ENCODE measurements at regions not wholly inside any gene's neighbourhood (a gene's known extent, or its start where the extent isn't known, plus 50 kb on each side); places are given as distances from the start of the nearest gene placed in this dataset.

DNA sequence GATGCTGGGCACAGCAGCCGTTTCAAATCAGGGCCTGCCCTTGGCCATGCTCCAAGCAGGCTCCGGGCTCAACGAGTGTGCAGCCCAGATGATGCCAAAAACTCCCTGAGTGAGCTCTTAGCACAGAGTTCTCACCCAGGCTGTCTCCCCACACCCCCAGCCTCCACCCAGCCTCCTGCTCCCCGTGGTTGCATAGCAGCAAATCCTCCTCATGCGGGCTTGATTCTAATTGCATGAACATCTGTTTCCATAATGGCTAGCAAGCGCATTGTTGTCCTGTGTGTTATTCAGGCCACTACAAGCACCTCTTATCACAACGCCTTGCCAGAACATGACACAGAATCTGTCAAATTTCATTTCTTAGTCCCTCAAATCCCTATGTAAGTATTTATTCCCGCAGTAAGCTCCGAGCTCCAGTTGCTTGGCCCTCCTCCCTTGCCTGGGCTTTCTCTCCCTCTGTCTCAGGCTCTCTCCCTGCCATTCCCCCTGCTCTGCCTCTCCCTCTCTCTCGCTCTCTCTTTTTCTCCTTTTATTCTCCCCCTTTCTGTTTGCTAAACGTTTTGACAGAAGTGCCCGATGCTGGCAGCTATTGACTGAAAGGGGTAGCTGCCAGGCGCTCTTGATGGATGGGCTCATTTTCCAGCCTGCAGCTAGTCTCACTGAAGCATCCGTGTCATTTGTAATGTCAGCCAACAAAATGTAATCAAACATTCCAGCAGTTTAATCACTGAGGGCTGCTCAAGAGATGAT lies 306.5 kb downstream of the IL20RB start:
- Histone ChIP-seq H2AFZ (ENCODE audit: low read length) (no peak overlapping the region), H3K9me3 (ENCODE audit: low read length) (no peaks in the 10 kb centered on the region), H3K9me2 (ENCODE audit: low read depth, low read length) (no peaks in the 10 kb centered on the region), H3K9ac (ENCODE audit: low read length) (no peak overlapping the region), H3F3A (ENCODE audit: insufficient read depth, low read length) (no peaks in the 10 kb centered on the region), H3K36me3 (ENCODE audit: insufficient read depth, low read length) (no peaks in the 10 kb centered on the region), H4K20me1 (ENCODE audit: insufficient read depth, low read length) (no peaks in the 10 kb centered on the region), H3K4me2 (ENCODE audit: low read length) (no peak overlapping the region), H3K27me3 (ENCODE audit: insufficient read depth, low read length) (no peaks in the 10 kb centered on the region), H3K4me3 (ENCODE audit: low read depth, low read length, poor library complexity, severe bottlenecking) (no peak overlapping the region), H3K79me2 (ENCODE audit: insufficient read depth, low read length) (no peaks in the 10 kb centered on the region), H3K4me1 (ENCODE audit: insufficient read depth, low read length, severe bottlenecking) (no peaks in the 10 kb centered on the region), H3K27ac (ENCODE audit: low read depth, low read length, poor library complexity, severe bottlenecking) (no peak overlapping the region)
- TF ChIP-seq, protein P1, sequence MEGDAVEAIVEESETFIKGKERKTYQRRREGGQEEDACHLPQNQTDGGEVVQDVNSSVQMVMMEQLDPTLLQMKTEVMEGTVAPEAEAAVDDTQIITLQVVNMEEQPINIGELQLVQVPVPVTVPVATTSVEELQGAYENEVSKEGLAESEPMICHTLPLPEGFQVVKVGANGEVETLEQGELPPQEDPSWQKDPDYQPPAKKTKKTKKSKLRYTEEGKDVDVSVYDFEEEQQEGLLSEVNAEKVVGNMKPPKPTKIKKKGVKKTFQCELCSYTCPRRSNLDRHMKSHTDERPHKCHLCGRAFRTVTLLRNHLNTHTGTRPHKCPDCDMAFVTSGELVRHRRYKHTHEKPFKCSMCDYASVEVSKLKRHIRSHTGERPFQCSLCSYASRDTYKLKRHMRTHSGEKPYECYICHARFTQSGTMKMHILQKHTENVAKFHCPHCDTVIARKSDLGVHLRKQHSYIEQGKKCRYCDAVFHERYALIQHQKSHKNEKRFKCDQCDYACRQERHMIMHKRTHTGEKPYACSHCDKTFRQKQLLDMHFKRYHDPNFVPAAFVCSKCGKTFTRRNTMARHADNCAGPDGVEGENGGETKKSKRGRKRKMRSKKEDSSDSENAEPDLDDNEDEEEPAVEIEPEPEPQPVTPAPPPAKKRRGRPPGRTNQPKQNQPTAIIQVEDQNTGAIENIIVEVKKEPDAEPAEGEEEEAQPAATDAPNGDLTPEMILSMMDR (IDR thresholded peaks at IDR 0.05; ENCODE audit: low read length): no peak
- TF ChIP-seq EZH2 (IDR thresholded peaks at IDR 0.05; ENCODE audit: borderline replicate concordance, low read length): no peak

DNA sequence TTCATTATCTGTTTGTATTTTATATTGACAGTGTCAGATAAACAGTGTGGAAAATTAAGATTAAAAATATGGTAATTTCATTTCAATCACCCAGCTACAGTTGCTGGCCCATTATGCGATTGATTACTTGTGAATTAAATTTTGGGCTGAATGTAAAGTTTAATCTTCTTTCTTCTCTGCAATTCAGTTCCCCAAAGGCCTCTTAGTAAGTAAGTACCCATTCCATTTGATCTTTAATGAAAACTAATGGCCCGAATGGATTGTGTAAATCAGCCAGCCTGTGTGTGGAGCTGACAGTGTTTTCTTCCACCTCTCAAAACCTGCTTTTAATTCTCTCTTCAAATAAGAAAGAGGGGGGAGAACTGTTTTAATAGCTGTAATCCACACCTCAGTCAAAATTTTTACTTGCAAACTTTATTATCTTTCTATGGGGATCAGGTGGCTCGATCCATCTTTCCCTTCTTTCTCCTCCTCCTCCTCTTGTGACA lies 307.1 kb downstream of the IL20RB start:
- H3K4me2 ChIP-seq (ENCODE audit: low read length): no peak overlapping the region
- H3K27ac ChIP-seq (ENCODE audit: low read depth, low read length, poor library complexity, severe bottlenecking): no peak overlapping the region
- no peak overlapping the region for H3K9ac ChIP-seq (ENCODE audit: low read length)
- no peaks in the 10 kb centered on the region for H3K9me3 ChIP-seq (ENCODE audit: low read length)
- H3K27me3 ChIP-seq (ENCODE audit: insufficient read depth, low read length): no peaks in the 10 kb centered on the region
- H2AFZ ChIP-seq (ENCODE audit: low read length): no peak overlapping the region
- H4K20me1 ChIP-seq (ENCODE audit: insufficient read depth, low read length): no peaks in the 10 kb centered on the region
- H3F3A ChIP-seq (ENCODE audit: insufficient read depth, low read length): no peaks in the 10 kb centered on the region
- no peaks in the 10 kb centered on the region for H3K4me1 ChIP-seq (ENCODE audit: insufficient read depth, low read length, severe bottlenecking)
- H3K36me3 ChIP-seq (ENCODE audit: insufficient read depth, low read length): no peaks in the 10 kb centered on the region
- H3K9me2 ChIP-seq (ENCODE audit: low read depth, low read length): no peaks in the 10 kb centered on the region
- no peak for TF ChIP-seq EZH2 (IDR thresholded peaks at IDR 0.05; ENCODE audit: borderline replicate concordance, low read length)
- TF ChIP-seq, protein P1 (IDR thresholded peaks at IDR 0.05; ENCODE audit: low read length): no peak
- H3K79me2 ChIP-seq (ENCODE audit: insufficient read depth, low read length): no peaks in the 10 kb centered on the region
- no peak overlapping the region for H3K4me3 ChIP-seq (ENCODE audit: low read depth, low read length, poor library complexity, severe bottlenecking)

DNA sequence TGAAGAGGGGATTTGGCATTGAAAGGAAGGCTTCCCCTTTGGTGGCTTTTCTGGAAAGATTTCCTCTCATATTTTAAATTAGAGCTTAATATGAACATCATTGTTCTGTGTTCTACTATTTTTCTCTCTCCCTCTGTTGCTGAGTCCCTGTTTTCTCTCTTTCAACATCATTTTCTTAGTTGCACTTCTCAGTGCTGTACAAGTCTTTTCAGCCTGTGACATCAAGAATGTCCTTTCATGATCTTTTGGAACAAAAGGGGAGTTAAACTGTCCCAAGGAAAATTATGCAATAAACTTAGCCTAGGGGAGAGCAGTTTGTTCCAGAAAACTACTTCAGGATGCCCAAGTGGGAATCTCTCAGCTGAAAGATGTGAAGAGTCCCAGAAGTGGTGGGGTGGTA lies 325.1 kb downstream of the IL20RB start:
- Histone ChIP-seq H3F3A (ENCODE audit: insufficient read depth, low read length) (no peaks in the 10 kb centered on the region), H3K9me3 (ENCODE audit: low read length) (no peaks in the 10 kb centered on the region), H3K9ac (ENCODE audit: low read length) (no peak overlapping the region), H3K36me3 (ENCODE audit: insufficient read depth, low read length) (no peaks in the 10 kb centered on the region), H3K4me1 (ENCODE audit: insufficient read depth, low read length, severe bottlenecking) (no peaks in the 10 kb centered on the region), H3K27ac (ENCODE audit: low read depth, low read length, poor library complexity, severe bottlenecking) (no peak overlapping the region), H3K9me2 (ENCODE audit: low read depth, low read length) (no peaks in the 10 kb centered on the region), H3K4me2 (ENCODE audit: low read length) (no peak overlapping the region), H3K27me3 (ENCODE audit: insufficient read depth, low read length) (no peaks in the 10 kb centered on the region), H3K79me2 (ENCODE audit: insufficient read depth, low read length) (no peaks in the 10 kb centered on the region), H3K4me3 (ENCODE audit: low read depth, low read length, poor library complexity, severe bottlenecking) (no peak overlapping the region), H2AFZ (ENCODE audit: low read length) (no peak overlapping the region), H4K20me1 (ENCODE audit: insufficient read depth, low read length) (no peaks in the 10 kb centered on the region)
- TF ChIP-seq EZH2 (IDR thresholded peaks at IDR 0.05; ENCODE audit: borderline replicate concordance, low read length): no peak
- TF ChIP-seq, protein P1 (IDR thresholded peaks at IDR 0.05; ENCODE audit: low read length): no peak

Measured in OCI-LY1 (cell line).